ENCODE measurements at regions not wholly inside any gene's neighbourhood (a gene's known extent, or its start where the extent isn't known, plus 50 kb on each side); places are given as distances from the start of the nearest gene placed in this dataset.
A peak's percentile ranks its signal among the peaks of the same experiment; 100 is the strongest.

GRCh38 chr3:196141052-196141865 is 59.4 kb upstream of the TFRC start:
- no peak for DNase-seq
- WGBS, 2 experiments (ENCODE audit: insufficient coverage in 1 of 2, insufficient read length in 1 of 2): 92 to 94% methylated on average over 14 to 15 of the region's 15 CpGs
- Histone ChIP-seq H3K9me3 (ENCODE audit: control insufficient read depth, low read length) (no peaks in the 10 kb centered on the region), H3K27ac (ENCODE audit: low read depth, low read length) (no peak overlapping the region), H3K4me1 (ENCODE audit: control insufficient read depth, insufficient read depth, low read length) (no peaks in the 10 kb centered on the region), H3K36me3 (ENCODE audit: control insufficient read depth, insufficient read depth, low read length) (no peaks in the 10 kb centered on the region), H3K9ac (ENCODE audit: extremely low read depth, low read length, poor library complexity, severe bottlenecking) (no peak overlapping the region), H3K4me3 (ENCODE audit: low read length) (no peak overlapping the region), H3K27me3 (ENCODE audit: control insufficient read depth, insufficient read depth, low read length, poor library complexity, severe bottlenecking) (no peaks in the 10 kb centered on the region)
- Mint-ChIP-seq H3K27me3 (ENCODE audit: insufficient read depth) (peaks cover 6% of the 10 kb centered on the region), H3K4me3 (no peak overlapping the region), H3K27ac (no peak overlapping the region), H3K9me3 (peaks cover 6% of the 10 kb centered on the region), H3K36me3 (ENCODE audit: low read depth) (no peaks in the 10 kb centered on the region), H3K4me1 (peaks cover 6% of the 10 kb centered on the region)
- no peak for TF ChIP-seq CTCF (conservative IDR thresholded peaks at IDR 0.05)

DNA sequence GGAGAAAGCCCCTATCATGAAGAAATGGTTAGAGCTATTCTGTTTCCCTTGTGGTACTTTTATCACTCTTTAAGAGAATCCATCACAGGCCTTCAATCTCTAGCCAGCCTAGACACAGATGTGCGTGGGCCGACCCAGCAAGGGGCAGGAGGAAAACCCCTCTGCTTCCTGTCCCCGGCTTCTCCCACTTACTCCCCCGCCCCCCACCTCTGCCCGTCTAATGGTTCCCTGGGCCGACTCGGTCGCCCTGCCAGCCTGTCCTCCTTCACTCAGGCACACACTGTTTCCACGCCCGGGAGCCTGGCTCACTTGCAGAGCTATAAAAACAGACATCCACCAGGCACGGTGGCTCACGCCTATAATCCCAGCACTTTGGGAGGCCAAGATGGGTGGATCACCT is 58.3 kb upstream of the TFRC start:
- no peak overlapping the region for H3K27ac ChIP-seq (ENCODE audit: low read depth, low read length)
- H3K9me3 ChIP-seq (ENCODE audit: control insufficient read depth, low read length): no peaks in the 10 kb centered on the region
- H3K4me1 ChIP-seq (ENCODE audit: control insufficient read depth, insufficient read depth, low read length): no peaks in the 10 kb centered on the region
- WGBS, 2 experiments (ENCODE audit: insufficient coverage in 1 of 2, insufficient read length in 1 of 2): 94 to 95% methylated on average over 10 to 12 of the region's 12 CpGs
- no peaks in the 10 kb centered on the region for H3K36me3 ChIP-seq (ENCODE audit: control insufficient read depth, insufficient read depth, low read length)
- H3K9me3 Mint-ChIP-seq: no peaks in the 10 kb centered on the region
- H3K9ac ChIP-seq (ENCODE audit: extremely low read depth, low read length, poor library complexity, severe bottlenecking): no peak overlapping the region
- H3K4me3 ChIP-seq (ENCODE audit: low read length): no peak overlapping the region
- no peak for TF ChIP-seq CTCF (conservative IDR thresholded peaks at IDR 0.05)
- no peak for DNase-seq
- peaks cover 9% of the 10 kb centered on the region for H3K27me3 Mint-ChIP-seq (ENCODE audit: insufficient read depth)
- H3K27ac Mint-ChIP-seq: peak overlapping the region; percentile 11
- no peaks in the 10 kb centered on the region for H3K27me3 ChIP-seq (ENCODE audit: control insufficient read depth, insufficient read depth, low read length, poor library complexity, severe bottlenecking)
- H3K4me3 Mint-ChIP-seq: no peak overlapping the region
- no peaks in the 10 kb centered on the region for H3K36me3 Mint-ChIP-seq (ENCODE audit: low read depth)
- H3K4me1 Mint-ChIP-seq: peaks cover 6% of the 10 kb centered on the region

DNA sequence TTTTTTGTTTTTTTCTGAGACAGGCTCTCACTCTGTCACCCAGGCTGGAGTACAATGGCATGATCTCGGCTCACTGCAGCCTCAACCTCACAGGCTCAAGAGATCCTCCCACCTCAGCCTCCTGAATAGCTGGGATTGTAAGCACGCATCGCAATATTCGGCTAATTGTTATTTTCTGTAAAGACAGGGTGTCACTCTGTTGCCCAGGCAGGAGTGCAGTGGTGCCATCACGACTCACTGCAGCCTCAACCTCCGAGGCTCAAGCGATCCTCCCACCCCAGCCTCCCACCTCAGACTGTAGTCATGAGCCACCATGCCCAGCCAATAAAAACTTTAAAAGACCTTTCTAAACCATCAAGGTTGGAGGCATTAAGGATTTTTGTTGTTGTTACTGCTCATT is 57.4 kb upstream of the TFRC start:
- Histone ChIP-seq H3K4me1 (ENCODE audit: control insufficient read depth, insufficient read depth, low read length) (no peaks in the 10 kb centered on the region), H3K9me3 (ENCODE audit: control insufficient read depth, low read length) (no peaks in the 10 kb centered on the region), H3K27ac (ENCODE audit: low read depth, low read length) (no peak overlapping the region), H3K36me3 (ENCODE audit: control insufficient read depth, insufficient read depth, low read length) (no peaks in the 10 kb centered on the region), H3K9ac (ENCODE audit: extremely low read depth, low read length, poor library complexity, severe bottlenecking) (no peak overlapping the region), H3K27me3 (ENCODE audit: control insufficient read depth, insufficient read depth, low read length, poor library complexity, severe bottlenecking) (no peaks in the 10 kb centered on the region), H3K4me3 (ENCODE audit: low read length) (no peak overlapping the region)
- no peak for TF ChIP-seq CTCF (conservative IDR thresholded peaks at IDR 0.05)
- WGBS, 2 experiments (ENCODE audit: insufficient coverage in 1 of 2, insufficient read length in 1 of 2): 89 to 92% methylated on average over 4 to 7 of the region's 7 CpGs
- Mint-ChIP-seq H3K9me3 (no peaks in the 10 kb centered on the region), H3K27me3 (ENCODE audit: insufficient read depth) (peaks cover 9% of the 10 kb centered on the region), H3K4me3 (no peak overlapping the region), H3K36me3 (ENCODE audit: low read depth) (no peaks in the 10 kb centered on the region), H3K27ac (no peak overlapping the region), H3K4me1 (peaks cover 6% of the 10 kb centered on the region)
- peak; percentile 51 for DNase-seq
